Heart right ventricle (tissue), 16 donors: ENCODE measurements at regions not wholly inside any gene's neighbourhood (a gene's known extent, or its start where the extent isn't known, plus 50 kb on each side); places are given as distances from the start of the nearest gene placed in this dataset.

ENCODE experiments used
- ATAC-seq, 8 donors: fragments of 200-7000 bp; cut with Tn5 transposase; one replicate each; pipeline ENCODE4 v1.9.1; 2020; ENCODE audit warnings: mild to moderate bottlenecking in 8 of 8, moderate library complexity in 8 of 8, moderate number of reproducible peaks in 1 of 8
- DNase-seq, 2 donors: peaks; one replicate each; pipeline ENCODE4 v3.0.0-alpha.2; 2020
- H3K27ac ChIP-seq, 10 donors: fragments of 200-600 bp; sonication (generic) in 2 of 10; one replicate each; pipeline versions ENCODE4 v1.5.0 to v1.8.0; 2020 to 2022; ENCODE audit warnings: mild to moderate bottlenecking in 3 of 10
- H3K27me3 ChIP-seq, 7 donors: fragments of 200-600 bp; one replicate each; pipeline ENCODE4 v1.8.0; 2021 to 2022; ENCODE audit warnings: mild to moderate bottlenecking in 2 of 7
- H3K36me3 ChIP-seq, 9 donors: fragments of 200-600 bp; sonication (generic) in 1 of 9; one replicate each; pipeline versions ENCODE4 v1.5.0 to v1.8.0; 2020 to 2022; ENCODE audit warnings: mild to moderate bottlenecking in 2 of 9
- H3K4me1 ChIP-seq, 9 donors: fragments of 200-600 bp; sonication (generic) in 1 of 9; one replicate each; pipeline versions ENCODE4 v1.5.0 to v1.8.0; 2020 to 2022; ENCODE audit warnings: mild to moderate bottlenecking in 4 of 9
- H3K4me3 ChIP-seq, 10 donors: fragments of 200-600 bp; sonication (generic) in 2 of 10; one replicate each; pipeline versions ENCODE4 v1.5.0 to v1.8.0; 2020 to 2022; ENCODE audit warnings: mild to moderate bottlenecking in 7 of 10, moderate library complexity in 2 of 10
- H3K9me3 ChIP-seq, 11 donors: fragments of 200-600 bp in 10 of 11; sonication (generic) in 2 of 11; one replicate each; pipeline versions ENCODE4 v1.5.0 to v1.8.0; 2013 to 2022; ENCODE audit warnings: mild to moderate bottlenecking in 2 of 11, control low read depth in 1 of 11, moderate library complexity in 1 of 11
- WGBS, 2 donors: extraction: QIAGEN DNeasy Blood & Tissue Kit; methylation state at CpG; one replicate each; pipeline ENCODE4 v1.1.7; 2013; ENCODE audit warnings: inconsistent platforms in 1 of 2; 5-methylcytosine and 5-hydroxymethylcytosine counted together
- intact Hi-C, 10 donors: fragments of 100-400 bp; cut with DNase I; formaldehyde crosslinking; loops; one replicate each; pipeline versions ENCODE4 v1.11.1 to v1.14.2; 2022
- TF ChIP-seq, protein P1 (sequence below), 9 donors: fragments of 200-600 bp; sonication (generic) in 2 of 9; IDR thresholded peaks; one replicate each; pipeline versions ENCODE4 v1.5.0 to v1.8.0; 2021 to 2022; ENCODE audit warnings: antibody characterized with exemption in 9 of 9, mild to moderate bottlenecking in 5 of 9, moderate library complexity in 1 of 9
- donor health status: Arrhythmogenic right ventricular cardiomyopathy.
- donor health status: ischemic (EF 13 %, LVEDD 7.1; RV severe dilation, severe dysfunction).
- donor health status: healthy with polysubstance abuse.
- donor health status: DM: no; HTN: yes; CAD: no.
- donor health status: DM: no; HTN: no; CAD: no.
- donor health status: ischemic (EF 25% LVEDD 6.9; RV normal size, moderate dysfunction).
- donor health status: ischemic (EF 25% LVEDD 5.7; RV mildly dilated, moderate dysfunction).
- donor health status: healthy.
- donor health status: DM: yes; HTN: yes; CAD: no.
- donor health status: Ischemic cardiomyopathy.
- donor health status: ischemic (EF 35%, LVEDD 5.7; RV mildly dilated, moderate dysfunction).
- donor health status: nonischemic (EF 11% LVEDD 7.7; RV severe dilation, severe dysfunction).
- donor health status: DM: yes; HTN: yes; CAD: no.
- donor health status: PGD.
- donor health status: ischemic (EF 29% LVEDD 5.4; RV normal size, mild dysfunction).
- donor health status: nonischemic (EF 23%, LVEDD 6.1; RV moderate dilation, normal function).

- no peaks in the 10 kb centered on the region for H3K4me1 ChIP-seq
- H3K27ac ChIP-seq, result peak overlapping the region in 2 of 10 donors; percentile 4 to 18
- TF ChIP-seq, protein P1, sequence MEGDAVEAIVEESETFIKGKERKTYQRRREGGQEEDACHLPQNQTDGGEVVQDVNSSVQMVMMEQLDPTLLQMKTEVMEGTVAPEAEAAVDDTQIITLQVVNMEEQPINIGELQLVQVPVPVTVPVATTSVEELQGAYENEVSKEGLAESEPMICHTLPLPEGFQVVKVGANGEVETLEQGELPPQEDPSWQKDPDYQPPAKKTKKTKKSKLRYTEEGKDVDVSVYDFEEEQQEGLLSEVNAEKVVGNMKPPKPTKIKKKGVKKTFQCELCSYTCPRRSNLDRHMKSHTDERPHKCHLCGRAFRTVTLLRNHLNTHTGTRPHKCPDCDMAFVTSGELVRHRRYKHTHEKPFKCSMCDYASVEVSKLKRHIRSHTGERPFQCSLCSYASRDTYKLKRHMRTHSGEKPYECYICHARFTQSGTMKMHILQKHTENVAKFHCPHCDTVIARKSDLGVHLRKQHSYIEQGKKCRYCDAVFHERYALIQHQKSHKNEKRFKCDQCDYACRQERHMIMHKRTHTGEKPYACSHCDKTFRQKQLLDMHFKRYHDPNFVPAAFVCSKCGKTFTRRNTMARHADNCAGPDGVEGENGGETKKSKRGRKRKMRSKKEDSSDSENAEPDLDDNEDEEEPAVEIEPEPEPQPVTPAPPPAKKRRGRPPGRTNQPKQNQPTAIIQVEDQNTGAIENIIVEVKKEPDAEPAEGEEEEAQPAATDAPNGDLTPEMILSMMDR (IDR thresholded peaks at IDR 0.05), result no peak
- no peaks in the 10 kb centered on the region for H3K27me3 ChIP-seq
- ATAC-seq (peak in 4 of 8 donors; percentile 12 to 65 (median 52)), DNase-seq (no peak)
- H3K4me3 ChIP-seq, result no peak overlapping the region
- H3K9me3 ChIP-seq, result peaks cover 0 to 22% (median 0%) of the 10 kb centered on the region in 11 donors
- H3K36me3 ChIP-seq, result no peaks in the 10 kb centered on the region
- intact Hi-C loops, result no loop called here
- WGBS, 2 donors, result 84% methylated on average over 4 of the region's 4 CpGs
Observed at GRCh38 chr4:19675172-19675811, 576.4 kb upstream of the SLIT2 start.

- WGBS, 2 donors, result 80 to 83% methylated on average over 5 of the region's 5 CpGs
- no peak overlapping the region for H3K4me3 ChIP-seq
- DNase-seq, result no peak
- no peaks in the 10 kb centered on the region for H3K36me3 ChIP-seq
- TF ChIP-seq, protein P1 (IDR thresholded peaks at IDR 0.05), result no peak
- H3K4me1 ChIP-seq, result peaks cover 0 to 5% (median 0%) of the 10 kb centered on the region in 9 donors
- no peaks in the 10 kb centered on the region for H3K27me3 ChIP-seq
- intact Hi-C loops, result no loop called here
- H3K27ac ChIP-seq, result no peak overlapping the region
- no peak for ATAC-seq
- peaks cover 0 to 4% (median 0%) of the 10 kb centered on the region in 11 donors for H3K9me3 ChIP-seq
Observed at GRCh38 chr4:19659101-19659500, 592.6 kb upstream of the SLIT2 start.

DNA sequence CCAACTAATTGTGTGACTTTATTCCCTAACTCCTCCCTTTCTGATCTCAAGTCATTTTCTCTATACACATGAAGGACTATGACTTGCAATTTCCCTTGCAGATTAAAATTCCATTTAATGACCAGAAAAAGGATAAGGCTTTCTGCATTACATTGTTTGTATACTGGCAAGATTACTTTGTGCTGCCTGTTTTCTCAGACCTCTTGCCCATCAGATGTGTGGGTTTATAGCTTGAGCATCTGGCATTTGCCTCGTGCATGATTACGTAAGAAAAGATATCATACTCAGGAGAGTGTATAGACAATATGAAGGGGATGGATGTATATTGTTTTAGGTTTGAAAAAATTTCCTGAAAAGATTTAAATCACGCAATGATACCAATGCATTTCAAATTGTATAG, 593.8 kb upstream of the SLIT2 start:
- intact Hi-C loops, result no loop called here
- no peak overlapping the region for H3K4me3 ChIP-seq
- no peak overlapping the region for H3K27ac ChIP-seq
- peaks cover 0 to 5% (median 0%) of the 10 kb centered on the region in 9 donors for H3K4me1 ChIP-seq
- DNase-seq (no peak), ATAC-seq (no peak)
- H3K36me3 ChIP-seq, result no peaks in the 10 kb centered on the region
- H3K9me3 ChIP-seq, result peaks cover 0 to 4% (median 0%) of the 10 kb centered on the region in 11 donors
- TF ChIP-seq, protein P1 (IDR thresholded peaks at IDR 0.05), result no peak
- WGBS, 2 donors, result 71 to 76% methylated on average over 3 of the region's 3 CpGs
- H3K27me3 ChIP-seq, result no peaks in the 10 kb centered on the region

DNA sequence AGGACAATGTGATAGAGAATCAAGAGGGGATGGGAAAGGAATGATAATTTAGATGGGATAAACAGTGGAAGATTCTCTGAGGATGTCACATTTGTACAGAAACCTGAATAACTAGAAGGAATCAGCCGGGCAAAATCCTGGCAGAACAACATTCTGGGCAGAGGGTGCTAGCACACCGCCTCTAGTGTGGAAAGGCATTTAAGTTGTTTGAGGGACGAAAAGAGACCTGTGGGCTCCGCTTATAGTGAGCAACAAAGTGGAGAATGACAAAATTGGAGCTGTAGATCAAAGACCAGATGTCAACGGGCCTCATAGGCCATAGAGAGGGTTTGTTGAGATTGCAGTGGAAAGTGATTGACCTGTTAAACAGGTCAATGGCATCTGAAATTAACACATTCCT, 596.0 kb upstream of the SLIT2 start:
- Histone ChIP-seq H3K36me3 (no peaks in the 10 kb centered on the region), H3K27me3 (no peaks in the 10 kb centered on the region), H3K4me3 (no peak overlapping the region), H3K9me3 (peaks cover 0 to 4% (median 0%) of the 10 kb centered on the region in 11 donors), H3K27ac (no peak overlapping the region), H3K4me1 (peaks cover 0 to 5% (median 0%) of the 10 kb centered on the region in 9 donors)
- TF ChIP-seq, protein P1 (IDR thresholded peaks at IDR 0.05), result no peak
- intact Hi-C loops, result no loop called here
- WGBS, 2 donors, result 85 to 88% methylated on average over 5 of the region's 5 CpGs
- no peak for DNase-seq
- no peak for ATAC-seq
